ENCODE measurements at regions not wholly inside any gene's neighbourhood (a gene's known extent, or its start where the extent isn't known, plus 50 kb on each side); places are given as distances from the start of the nearest gene placed in this dataset.

DNA sequence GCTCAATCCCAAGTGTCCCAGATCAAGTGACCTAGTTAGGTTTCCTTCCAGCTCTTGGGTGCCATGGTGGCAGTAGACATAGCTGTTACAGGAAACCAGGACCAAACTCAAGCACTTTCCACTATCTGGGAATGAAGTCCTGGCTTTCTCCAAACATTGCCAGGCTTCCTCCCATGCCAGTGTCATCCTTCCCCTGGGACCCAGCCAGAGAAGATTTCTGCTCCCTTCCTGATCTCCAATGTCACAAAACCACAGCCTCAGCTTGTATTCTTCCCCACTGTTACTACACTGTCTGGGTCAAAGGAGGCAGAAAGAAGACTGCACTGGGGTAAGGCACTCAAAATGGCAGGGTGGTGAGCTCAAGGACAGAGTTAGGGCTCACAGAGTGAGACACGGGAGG is 347.1 kb downstream of the TNS1 start:
- TF ChIP-seq CTCF (IDR thresholded peaks at IDR 0.05; ENCODE audit: low read depth, low read length, poor library complexity, severe bottlenecking): no peak
- no peak for TF ChIP-seq EZH2phosphoT487 (IDR thresholded peaks at IDR 0.05; ENCODE audit: borderline replicate concordance, low read length)

Data from DOHH2 (cell line).